ENCODE measurements at regions not wholly inside any gene's neighbourhood (a gene's known extent, or its start where the extent isn't known, plus 50 kb on each side); places are given as distances from the start of the nearest gene placed in this dataset.
A peak's percentile ranks its signal among the peaks of the same experiment; 100 is the strongest.

DNA sequence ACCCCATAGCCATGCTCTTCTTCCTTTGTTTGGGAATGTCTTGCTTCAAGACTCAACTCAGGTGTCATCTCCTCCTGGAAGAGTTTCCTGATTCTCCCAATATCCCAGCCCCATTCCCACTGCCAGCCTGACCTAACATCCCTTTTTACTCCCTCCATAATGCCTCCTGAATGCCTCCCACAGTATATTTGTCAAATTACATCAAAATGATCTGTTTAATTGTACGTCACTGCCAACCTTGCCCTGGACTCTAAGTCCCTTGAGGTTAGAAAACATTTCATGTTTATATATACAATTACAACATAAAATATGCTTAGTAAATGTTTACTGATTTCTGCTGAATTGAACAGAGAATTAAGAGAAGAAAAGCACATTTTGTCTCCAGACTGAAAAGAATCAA is 301.6 kb upstream of the PDE4D start:
- Histone ChIP-seq H3K27ac (no peak overlapping the region), H3K9me3 (ENCODE audit: low read depth) (no peaks in the 10 kb centered on the region), H3K4me1 (ENCODE audit: insufficient read depth) (no peaks in the 10 kb centered on the region), H4K20me1 (ENCODE audit: insufficient read depth, poor library complexity, severe bottlenecking) (no peaks in the 10 kb centered on the region), H3K4me3 (no peak overlapping the region), H3K79me2 (no peaks in the 10 kb centered on the region), H2AFZ (no peak overlapping the region), H3K4me2 (no peak overlapping the region), H3K27me3 (no peaks in the 10 kb centered on the region), H3K36me3 (replicated peaks; ENCODE audit: insufficient read depth, low read depth) (no peaks in the 10 kb centered on the region), H3K9me2 (replicated peaks; ENCODE audit: insufficient read depth) (no peaks in the 10 kb centered on the region)
- no peak for DNase-seq (ENCODE audit: low spot score)
- TF ChIP-seq, protein P1, sequence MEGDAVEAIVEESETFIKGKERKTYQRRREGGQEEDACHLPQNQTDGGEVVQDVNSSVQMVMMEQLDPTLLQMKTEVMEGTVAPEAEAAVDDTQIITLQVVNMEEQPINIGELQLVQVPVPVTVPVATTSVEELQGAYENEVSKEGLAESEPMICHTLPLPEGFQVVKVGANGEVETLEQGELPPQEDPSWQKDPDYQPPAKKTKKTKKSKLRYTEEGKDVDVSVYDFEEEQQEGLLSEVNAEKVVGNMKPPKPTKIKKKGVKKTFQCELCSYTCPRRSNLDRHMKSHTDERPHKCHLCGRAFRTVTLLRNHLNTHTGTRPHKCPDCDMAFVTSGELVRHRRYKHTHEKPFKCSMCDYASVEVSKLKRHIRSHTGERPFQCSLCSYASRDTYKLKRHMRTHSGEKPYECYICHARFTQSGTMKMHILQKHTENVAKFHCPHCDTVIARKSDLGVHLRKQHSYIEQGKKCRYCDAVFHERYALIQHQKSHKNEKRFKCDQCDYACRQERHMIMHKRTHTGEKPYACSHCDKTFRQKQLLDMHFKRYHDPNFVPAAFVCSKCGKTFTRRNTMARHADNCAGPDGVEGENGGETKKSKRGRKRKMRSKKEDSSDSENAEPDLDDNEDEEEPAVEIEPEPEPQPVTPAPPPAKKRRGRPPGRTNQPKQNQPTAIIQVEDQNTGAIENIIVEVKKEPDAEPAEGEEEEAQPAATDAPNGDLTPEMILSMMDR (IDR thresholded peaks at IDR 0.05; ENCODE audit: poor library complexity): no peak
- no peak for TF ChIP-seq EZH2phosphoT487 (IDR thresholded peaks at IDR 0.05; ENCODE audit: low read depth, severe bottlenecking, unreplicated experiment)
- TF ChIP-seq EZH2 (IDR thresholded peaks at IDR 0.05; ENCODE audit: borderline replicate concordance): no peak
- 76% methylated on average over 1 of the region's 1 CpG for WGBS (ENCODE audit: low lambda C conversion rate, missing lambda C conversion rate)

DNA sequence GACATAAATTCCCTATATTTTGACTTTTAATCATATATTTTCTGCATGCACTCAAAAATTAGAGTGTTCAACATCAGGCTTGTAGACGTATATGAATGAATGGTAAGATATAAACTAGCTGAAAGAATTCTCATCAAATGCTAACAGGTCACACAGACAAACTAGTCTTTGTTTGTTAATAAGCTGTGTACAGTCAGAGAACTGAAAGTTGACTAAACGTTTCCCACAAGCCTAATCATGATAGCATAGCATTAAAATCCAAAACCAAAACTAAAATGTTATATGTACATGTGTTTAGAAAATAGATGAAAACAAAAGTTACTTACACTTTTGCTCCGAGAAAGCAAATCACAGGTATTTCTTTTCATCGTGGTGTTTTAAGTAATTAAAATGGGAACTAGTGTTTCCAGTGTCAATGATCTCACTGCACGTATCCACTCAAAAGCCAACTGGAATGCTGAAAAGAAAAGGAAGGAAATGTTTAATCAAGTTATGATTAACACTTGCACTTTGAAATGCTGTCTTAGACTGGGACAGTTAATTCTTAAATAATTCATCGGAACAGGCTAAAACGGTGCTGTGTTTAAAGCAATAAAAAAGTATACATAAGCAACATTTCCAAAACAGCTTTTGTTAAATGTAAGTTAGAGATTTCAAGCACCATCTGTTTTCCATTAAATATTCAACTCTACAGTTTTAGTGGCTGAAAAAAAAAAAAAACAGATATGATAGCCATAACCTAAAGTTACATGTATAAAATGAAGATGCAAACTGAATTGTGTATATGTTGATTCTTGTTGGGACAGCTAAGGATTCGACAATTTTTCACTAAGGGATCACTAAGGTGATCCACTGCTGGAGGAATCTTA is 291.9 kb upstream of the PDE4D start:
- H3K4me3 ChIP-seq: no peak overlapping the region
- DNase-seq (ENCODE audit: low spot score): no peak
- no peaks in the 10 kb centered on the region for H3K79me2 ChIP-seq
- H4K20me1 ChIP-seq (ENCODE audit: insufficient read depth, poor library complexity, severe bottlenecking): no peaks in the 10 kb centered on the region
- no peak overlapping the region for H3K27ac ChIP-seq
- WGBS (ENCODE audit: low lambda C conversion rate, missing lambda C conversion rate): 64% methylated on average over 8 of the region's 8 CpGs
- H3K27me3 ChIP-seq: no peaks in the 10 kb centered on the region
- H3K9me2 ChIP-seq (replicated peaks; ENCODE audit: insufficient read depth): no peaks in the 10 kb centered on the region
- no peak overlapping the region for H2AFZ ChIP-seq
- H3K4me2 ChIP-seq: peak overlapping the region; percentile 34
- no peaks in the 10 kb centered on the region for H3K4me1 ChIP-seq (ENCODE audit: insufficient read depth)
- H3K36me3 ChIP-seq (replicated peaks; ENCODE audit: insufficient read depth, low read depth): no peaks in the 10 kb centered on the region
- H3K9me3 ChIP-seq (ENCODE audit: low read depth): no peaks in the 10 kb centered on the region
- TF ChIP-seq EZH2 (IDR thresholded peaks at IDR 0.05; ENCODE audit: borderline replicate concordance) (no peak), EZH2phosphoT487 (IDR thresholded peaks at IDR 0.05; ENCODE audit: low read depth, severe bottlenecking, unreplicated experiment) (no peak)
- TF ChIP-seq, protein P1 (IDR thresholded peaks at IDR 0.05; ENCODE audit: poor library complexity): no peak

DNA sequence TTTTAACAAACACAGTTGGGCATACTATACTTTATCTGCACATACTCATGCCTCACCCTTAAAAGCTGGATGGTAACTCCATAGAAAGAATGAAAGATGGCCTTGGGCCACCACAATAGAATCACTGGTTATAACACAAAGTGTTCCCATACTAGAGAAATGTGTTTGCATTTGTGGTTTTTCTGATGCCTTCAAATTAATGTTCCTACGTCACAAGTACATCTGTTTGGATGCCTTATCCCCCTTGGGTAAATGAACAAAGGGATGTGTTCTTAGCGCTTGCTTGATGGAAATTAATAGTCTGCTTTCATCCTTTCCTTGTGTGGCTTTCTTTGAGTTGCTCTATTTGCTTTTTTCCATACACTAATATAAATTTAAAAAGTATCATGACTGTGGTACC is 291.1 kb upstream of the PDE4D start:
- no peaks in the 10 kb centered on the region for H3K9me3 ChIP-seq (ENCODE audit: low read depth)
- no peak for TF ChIP-seq EZH2phosphoT487 (IDR thresholded peaks at IDR 0.05; ENCODE audit: low read depth, severe bottlenecking, unreplicated experiment)
- TF ChIP-seq EZH2 (IDR thresholded peaks at IDR 0.05; ENCODE audit: borderline replicate concordance): no peak
- TF ChIP-seq, protein P1 (IDR thresholded peaks at IDR 0.05; ENCODE audit: poor library complexity): no peak

More for the DNA sequence above, 291.1 kb upstream of the PDE4D start:
- Histone ChIP-seq H3K4me2 (no peak overlapping the region), H3K4me1 (ENCODE audit: insufficient read depth) (no peaks in the 10 kb centered on the region), H3K4me3 (no peak overlapping the region), H3K79me2 (no peaks in the 10 kb centered on the region), H4K20me1 (ENCODE audit: insufficient read depth, poor library complexity, severe bottlenecking) (no peaks in the 10 kb centered on the region), H3K36me3 (replicated peaks; ENCODE audit: insufficient read depth, low read depth) (no peaks in the 10 kb centered on the region), H3K9me2 (replicated peaks; ENCODE audit: insufficient read depth) (no peaks in the 10 kb centered on the region), H2AFZ (no peak overlapping the region), H3K27ac (no peak overlapping the region), H3K27me3 (no peaks in the 10 kb centered on the region)
- WGBS (ENCODE audit: low lambda C conversion rate, missing lambda C conversion rate): 72% methylated on average over 2 of the region's 2 CpGs
- no peak for DNase-seq (ENCODE audit: low spot score)
